Islet precursor cell (in vitro differentiated cells): ENCODE measurements at regions not wholly inside any gene's neighbourhood (a gene's known extent, or its start where the extent isn't known, plus 50 kb on each side); places are given as distances from the start of the nearest gene placed in this dataset.
"Not testable (repeated sequence)": the region's sequence is repeated elsewhere in the genome, so short reads cannot be mapped to it uniquely, and the experiment has no call there.

Experiments used
- DNase-seq: peaks from one replicate; pipeline ENCODE4 v3.0.0-alpha.2; 2018

DNA sequence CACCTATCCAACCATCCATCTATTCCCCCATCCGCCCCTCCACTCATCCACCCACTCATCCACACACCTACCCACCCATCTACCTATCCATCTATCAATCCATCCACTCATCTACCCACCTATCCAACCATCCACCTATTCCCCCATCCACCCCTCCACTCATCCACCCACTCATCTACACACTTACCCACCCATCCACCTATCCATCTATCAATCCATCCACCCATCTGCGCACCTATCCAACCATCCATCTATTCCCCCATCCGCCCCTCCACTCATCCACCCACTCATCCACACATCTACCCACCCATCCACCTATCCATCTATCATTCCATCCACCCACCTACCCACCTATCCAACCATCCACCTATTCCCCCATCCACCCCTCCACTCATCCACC lies 81.4 kb upstream of the PITRM1 start:
- not testable (repeated sequence) for DNase-seq

DNA sequence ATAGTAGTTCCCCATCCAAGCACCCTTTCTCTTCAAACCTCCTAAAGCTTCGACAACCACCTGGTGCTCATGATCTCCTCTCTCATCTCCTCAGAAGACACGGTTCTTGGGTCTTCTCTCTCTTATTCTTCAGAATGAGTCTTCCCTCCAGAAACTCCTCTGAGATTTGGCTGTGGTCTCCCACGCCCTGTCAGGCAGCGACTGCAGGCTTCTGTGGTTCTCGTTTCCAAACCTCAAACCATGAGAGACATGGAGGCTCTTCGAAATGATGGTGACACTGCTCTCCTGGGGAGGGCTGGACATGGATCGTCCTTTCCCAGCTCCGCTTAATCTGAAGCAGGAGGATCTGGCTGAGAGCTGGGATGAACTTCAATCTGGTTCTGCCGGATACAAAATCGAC lies 78.6 kb upstream of the PITRM1 start:
- DNase-seq, result no peak

DNA sequence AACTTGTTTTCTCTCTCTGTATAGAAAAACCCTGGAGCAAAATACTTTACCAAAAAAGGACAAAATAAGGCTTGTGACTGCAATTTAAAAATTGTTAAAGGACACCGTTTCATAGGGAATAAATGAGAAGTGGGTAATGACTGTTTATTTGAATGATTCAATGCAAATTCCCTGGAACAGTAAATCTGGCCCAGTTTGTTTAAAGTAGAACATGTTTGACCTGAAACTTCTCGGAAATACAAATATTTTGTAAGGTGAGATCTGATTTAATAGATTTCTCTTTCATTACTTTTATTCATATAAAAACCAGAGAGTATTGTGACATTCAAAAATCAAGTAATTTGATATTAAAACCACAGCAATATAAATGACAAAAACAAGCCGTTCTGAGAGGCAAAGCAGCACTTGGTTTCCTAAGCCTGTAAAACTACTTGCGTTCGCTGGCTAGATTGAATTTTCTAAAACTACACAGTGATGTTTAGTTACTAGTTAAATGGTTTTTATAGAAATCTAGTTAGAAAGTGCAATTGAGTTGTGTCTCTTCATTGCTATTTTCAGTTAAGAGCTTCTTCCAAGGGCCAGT lies 76.8 kb upstream of the PITRM1 start:
- no peak for DNase-seq

DNA sequence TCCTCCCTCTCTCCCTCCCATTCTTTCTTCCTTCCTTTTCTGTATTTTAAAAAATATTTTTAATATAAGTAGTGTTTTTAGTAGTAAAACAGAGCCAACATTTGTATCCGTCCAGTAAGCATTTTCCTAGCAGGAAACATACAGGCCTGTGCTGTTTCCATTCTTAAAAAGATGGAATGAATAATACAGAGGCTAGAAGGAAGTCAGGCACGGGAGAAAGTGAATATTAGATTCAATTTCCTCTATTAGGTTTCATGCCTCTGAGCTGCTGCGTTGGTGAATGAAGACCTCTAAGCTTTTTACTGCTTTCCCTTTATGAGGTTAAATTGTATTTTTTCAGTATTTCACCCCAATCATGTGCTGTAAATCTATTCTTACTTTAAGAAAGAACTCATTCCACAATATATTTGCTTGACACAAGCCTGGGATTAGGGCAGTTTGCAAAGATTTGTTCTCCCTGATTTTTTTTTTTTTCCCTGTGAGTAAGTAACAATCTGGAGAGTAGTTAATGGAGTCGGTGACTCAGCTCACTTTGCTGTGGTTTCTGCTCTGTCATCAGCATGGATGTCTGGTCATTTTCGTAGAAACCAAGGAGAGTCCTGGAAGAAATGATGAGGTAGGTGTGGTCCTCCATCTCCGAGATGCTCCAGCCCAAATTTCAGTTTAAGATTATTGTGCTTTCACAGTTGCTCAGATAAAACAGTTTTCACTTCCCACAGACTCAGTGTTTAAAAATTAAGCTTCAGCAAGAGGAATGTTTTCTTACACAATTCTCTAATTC lies 76.1 kb upstream of the PITRM1 start:
- peak; percentile 89 for DNase-seq

DNA sequence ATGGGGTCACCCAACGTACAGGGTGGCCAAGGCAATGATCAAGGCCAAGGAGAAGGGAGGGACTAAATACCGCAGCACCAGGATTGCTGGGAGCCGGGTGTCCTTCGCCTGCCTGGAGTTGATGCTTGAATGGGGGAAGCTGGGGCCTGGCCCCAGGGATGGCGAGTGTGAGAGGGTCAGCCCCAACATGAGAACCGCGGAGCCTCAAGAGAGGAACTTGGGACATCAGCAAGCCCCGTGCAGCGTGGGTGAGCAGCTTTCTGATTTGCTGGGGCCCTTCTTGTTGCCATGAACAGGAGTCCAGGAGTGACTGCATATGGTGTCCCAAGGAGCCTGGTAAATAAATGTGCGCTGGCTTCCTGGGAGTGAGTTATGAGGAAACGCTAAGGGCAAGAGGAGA lies 72.8 kb upstream of the PITRM1 start:
- peak; percentile 36 for DNase-seq

DNA sequence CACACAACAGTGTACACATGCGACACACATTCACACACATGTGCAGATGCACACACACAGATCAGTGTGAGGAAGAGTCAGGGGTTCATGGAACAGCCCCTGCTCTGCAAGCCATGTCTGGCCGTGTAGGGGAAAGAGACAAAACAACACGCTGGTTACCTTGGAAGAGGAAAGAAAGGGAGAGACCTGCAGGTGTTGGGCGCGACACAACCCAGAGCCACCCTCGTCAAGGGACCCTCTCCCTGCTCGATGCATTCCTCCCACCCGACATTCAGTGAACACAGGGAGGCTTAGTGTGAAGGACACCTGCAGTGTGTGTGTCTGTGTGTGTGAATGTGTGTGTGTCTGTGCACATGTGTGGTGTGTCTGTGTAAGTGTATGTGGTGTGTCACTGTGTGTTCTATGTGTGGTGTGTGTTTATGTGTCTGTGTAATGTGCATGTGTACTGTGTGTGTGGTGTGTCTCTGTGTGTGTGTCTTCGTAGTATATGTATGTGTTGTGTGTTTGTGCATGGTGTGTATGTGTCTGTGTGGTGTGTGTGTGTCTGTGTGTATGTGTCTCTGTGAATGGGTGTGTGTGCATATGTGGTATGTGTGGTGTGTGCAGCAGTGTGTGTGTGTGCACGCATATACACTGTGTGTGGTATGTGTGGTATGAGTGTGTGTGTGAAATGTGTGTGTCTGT lies 69.5 kb upstream of the PITRM1 start:
- peak; percentile 40 for DNase-seq

DNA sequence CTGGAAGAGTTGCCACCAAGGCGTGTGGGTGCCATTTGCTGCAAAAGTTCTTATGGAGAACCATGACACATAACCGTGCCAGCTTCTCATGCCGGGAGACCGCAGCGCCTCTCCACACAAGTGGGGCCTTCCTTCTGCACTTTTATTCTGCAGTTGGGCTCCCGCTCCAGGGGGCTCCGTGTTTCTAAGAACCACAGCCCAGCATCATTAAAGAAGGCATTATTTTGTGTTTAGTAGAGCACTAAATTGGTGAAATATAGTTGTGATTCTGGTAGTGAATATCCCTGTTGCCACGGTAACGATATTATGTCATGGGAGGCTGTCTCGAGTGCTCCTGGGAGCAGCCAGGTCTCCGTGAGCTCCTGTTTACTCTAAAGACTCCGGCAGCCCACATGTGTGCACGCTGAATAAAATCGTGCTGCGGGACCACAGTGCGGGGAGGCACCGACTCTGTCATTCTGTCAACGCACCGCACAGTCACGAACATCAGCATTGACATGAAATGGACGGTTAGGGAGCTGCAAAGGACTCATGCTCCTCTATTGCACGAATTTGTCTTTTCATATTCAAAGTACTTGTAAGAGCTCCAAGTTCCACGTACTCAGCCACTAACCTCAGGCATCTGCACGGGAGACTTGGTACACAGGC lies 68.8 kb upstream of the PITRM1 start:
- peak; percentile 36 for DNase-seq

DNA sequence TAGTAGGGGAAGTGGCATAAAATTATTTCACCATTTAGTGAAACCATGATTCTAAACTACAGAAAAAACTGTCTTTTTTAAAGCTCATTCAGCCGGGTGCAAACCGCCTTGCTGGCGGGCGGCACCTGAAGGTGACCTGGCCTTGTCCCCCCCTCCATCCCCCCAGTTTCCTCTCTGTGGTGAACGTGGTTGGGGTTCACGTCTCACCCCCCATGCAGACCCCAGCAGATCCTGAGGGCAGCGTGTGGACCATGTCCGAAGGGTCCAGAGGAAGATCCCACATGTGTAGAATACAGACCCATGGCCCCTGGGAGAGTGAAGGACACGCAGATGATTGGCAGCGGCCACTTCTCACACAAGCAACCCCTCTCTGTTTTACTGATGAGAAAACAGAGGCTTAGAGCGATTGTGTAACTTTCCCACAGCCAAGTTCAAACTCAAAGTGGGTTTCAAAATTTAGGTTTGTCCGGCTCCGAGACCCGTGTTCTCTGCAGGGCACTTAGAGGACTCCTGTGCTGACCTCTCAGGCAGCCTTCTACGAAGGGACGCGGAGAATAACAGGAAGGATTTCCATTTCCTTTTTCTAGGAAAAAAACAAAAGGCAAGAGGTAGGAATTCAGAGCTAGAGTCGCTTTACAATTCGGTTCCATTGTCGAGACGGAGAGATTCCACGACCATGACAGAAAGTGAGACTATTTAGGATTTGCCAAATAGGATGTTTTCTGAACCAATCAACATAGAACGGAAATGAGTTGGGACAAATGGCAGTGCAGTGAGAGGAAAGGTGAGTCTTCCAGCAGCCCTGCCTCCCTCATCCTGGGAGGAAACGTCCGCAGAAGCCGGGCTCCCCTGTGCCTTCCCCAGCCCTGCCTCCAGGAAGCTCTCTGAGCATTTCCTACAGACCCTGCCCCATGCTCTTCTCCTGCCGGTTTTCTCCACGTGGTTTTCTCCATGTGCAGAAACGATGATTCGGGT lies 67.6 kb upstream of the PITRM1 start:
- DNase-seq, result peak; percentile 46

DNA sequence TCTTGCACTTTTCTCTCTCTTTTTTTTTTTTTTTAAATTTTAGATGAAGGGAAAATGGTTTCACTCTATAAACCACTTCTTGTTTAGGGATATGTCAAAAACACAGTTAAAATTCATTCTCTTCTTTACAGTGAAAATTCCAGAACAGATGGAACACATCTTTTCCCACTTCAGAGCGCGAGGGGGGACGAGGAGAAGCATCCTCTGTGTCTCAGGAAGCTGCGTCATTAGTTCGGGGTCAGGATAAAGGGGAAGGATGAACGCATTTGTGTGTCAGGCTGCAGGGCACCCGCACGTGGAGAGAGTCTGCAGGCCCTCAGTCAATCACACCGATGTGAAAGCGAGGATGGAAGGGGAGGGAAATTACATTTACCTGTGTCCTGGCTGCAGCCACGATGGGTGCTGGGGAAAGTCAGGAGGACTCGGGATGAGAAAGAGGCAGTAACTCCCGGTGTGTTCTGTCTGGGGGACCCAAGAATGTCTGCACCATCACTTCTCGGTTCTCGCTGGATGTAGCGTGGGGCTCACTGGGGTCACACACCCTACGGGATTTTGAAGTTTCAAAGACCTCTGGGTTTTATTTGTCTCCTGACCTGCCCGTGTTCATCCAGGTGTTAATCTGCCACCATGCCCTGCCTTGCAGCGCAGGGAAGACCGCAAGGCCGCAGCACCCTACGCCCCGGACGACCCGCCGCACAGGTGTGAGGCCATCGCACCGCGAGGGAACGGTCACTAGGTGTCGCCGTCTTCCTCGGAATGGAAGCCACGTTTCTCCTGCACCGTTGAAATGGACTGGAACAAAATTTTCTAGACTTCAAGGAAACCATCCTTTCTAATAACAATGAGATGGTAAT lies 66.7 kb upstream of the PITRM1 start:
- DNase-seq, result peak; percentile 85

DNA sequence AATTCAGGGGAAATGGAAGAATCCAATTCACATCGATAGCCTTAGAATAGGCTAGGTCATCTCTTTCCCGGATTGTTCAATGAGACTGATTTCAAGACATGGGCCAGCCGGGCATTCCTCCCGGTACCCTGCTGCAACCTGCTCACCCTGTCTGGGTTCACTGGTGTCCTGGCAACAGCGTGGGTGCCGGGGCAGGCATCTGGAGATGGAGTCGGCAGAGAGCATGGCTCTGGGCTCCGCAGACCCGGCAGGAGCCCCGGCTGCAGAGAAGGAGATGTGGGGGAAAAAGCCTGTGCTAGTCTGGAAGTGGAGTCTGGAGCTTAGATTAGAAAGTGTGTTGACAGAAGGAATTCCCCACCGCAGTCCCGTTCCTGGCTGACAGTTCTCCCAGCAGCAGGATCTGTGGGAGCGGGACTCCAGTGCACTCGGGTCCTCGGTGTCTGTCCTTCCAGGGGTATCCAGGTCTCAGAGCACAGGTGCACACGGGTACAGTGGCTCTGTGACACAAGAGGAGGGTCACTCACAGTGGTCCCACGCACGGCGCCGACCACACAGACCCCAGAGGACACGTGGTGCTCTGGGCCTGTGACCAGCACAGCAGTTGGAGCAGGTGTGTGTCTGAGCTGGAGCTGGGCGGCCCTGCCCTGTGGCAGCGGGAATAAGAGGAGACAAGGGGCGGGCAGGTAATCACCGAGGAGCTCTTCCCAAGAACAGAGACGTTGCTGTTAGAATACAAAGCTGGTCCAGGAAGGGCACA lies 65.7 kb upstream of the PITRM1 start:
- DNase-seq, result peak; percentile 51

DNA sequence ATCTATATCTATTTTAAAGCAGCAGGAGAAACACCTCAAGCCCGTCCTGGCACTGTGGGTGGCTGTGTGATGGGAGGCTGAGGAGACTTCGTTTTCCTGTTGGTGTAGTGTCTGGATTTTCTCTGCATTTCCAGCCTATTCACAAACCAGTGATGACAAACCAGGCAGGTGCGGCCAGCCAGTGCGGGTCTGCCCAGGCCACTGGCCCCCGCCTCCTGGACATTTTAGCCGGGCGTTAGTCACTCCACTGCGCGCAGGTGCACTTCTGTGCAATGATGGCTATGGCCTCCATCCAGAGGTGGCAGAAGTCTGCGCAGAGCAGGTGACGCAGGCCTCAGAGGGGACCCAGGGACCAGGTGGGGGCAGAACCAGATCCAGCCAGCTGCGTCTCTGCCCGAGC lies 64.9 kb upstream of the PITRM1 start:
- peak; percentile 50 for DNase-seq

DNA sequence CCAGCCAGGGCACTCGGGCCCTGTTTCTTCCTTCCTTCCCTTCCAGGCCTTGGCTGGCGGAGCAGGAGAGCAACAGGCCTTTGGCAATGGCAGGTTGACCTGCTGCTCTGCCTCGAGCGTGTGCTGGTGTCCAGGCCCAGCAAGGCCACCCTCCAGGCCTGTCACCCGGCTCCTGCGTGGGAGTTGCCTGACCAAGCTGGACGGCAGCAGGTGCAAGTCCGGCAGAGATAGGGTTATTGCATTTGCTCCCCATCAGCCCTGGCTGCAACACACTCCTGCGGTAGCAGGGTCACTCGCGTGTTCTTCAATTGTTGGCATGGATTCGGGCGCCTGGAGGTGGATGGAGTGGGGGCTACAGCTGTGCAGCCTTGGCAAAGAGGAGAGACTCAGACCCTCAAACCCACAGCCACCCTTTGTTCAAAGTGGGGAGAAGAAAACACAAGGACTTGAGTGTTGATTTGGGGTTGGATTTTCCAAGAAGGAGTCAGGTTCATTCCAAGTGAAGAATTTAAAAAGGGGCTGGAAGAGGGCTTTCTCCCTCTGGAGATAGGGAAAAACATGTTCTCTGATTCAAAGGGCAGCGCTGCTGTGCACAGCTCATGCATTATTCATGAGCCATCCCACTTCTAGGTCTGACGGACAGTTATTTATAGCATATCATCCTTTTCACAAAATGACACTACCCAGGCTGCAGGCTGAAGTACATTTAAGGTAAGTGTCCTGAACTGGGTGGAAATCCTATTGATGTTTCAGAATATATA lies 64.2 kb upstream of the PITRM1 start:
- DNase-seq, result peak; percentile 38

DNA sequence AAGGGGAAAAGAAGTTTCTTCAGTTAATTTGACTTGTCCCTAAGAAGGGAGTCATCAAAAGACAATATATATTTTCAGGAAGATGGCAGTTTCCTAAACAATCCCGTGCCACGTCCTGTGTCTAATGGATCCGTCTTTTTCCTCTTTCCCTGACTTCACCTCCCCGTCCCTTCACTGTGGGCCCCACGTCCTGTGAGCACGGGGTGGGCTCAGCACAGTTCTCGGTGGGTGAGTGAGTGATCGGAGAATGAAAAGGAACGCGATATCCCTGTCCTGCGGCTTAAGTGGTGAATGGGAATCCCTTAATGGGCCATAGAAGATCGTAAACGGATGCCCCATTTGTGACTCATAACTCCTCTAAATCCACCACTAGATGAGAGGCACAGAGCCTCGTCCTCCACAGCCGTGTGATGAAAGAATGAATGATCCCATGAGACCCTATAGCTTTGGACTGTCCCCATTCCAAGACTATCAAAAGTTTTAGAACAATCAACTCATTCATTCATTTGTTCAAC lies 63.5 kb upstream of the PITRM1 start:
- DNase-seq, result peak; percentile 83

DNA sequence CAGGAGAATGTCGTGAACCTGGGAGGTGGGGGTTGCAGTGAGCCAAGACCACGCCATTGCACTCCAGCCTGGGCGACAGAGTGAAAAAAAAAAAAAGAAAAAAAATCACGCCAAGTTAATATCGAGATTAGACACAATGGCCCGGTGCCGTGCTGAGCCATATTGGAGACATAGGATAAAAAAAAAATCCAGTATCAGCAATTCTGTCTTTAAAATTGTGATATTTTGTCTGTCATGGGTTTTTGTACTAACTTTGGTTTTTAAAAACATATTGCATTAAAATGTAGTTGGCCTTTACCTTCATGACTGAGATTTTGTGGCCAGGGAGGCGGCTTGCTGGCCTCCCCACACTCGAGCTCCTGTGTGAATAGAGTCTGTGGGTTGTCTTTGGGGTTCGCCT lies 62.8 kb upstream of the PITRM1 start:
- DNase-seq, result peak; percentile 13

DNA sequence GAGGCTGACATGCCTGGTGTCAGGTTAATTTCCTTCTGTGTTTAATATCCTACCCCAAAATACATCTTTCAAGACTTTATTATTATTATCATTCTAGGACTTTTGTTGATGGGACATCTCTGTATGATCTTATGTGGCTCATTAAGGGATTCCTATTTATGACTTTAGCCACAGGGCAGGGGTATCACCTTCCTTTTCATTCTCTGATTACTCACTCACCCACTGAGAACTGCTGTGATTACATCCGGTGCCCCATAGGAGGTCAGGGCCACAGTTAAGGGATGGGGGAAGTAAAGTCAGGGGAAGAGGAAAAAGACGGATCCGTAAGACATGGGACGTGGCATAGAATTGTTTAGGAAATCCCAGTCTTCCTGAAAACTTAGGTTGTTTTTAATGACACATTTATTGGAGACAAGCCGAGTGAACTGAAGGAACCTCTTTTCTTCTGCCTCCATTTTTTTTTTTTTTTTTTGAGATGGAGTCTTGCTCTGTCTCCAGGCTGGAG lies 61.0 kb upstream of the PITRM1 start:
- peak; percentile 1 for DNase-seq

DNA sequence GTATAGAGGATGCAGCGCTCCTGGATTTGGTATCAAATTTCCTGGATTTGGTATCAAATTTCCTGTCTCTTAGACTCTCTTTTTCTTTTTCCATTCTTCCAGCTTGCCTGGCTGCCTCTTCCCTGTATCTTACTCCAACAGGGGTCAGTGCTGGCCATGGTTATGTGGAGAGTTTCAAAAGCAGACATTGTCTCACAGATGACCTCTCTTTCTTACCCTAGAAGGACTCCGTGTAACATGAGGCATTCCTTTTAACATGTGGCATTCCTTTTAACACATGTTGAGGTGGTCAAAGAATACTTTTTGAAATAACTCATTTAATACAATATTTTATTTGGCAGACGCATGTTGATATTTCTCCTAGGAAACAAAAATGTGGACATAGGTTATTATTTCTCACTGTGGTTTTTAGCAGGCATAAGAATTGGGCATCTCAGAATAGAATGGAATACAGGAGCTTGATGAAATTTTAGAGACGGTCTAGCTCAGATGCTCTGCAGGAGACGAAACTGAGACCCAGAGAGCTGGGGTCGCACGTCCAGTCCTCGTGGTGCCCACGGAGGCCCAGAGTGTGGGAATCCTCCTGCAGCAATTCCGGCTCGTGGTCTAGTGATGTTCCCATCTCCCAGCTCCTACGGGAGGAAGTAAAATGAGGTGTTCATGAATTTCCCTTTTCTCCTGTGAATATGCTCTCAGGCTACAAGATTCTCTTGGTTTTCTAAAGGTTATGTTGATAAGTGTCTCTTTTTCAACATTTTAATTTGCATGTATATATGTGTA lies 59.6 kb upstream of the PITRM1 start:
- DNase-seq, result peak; percentile 40

DNA sequence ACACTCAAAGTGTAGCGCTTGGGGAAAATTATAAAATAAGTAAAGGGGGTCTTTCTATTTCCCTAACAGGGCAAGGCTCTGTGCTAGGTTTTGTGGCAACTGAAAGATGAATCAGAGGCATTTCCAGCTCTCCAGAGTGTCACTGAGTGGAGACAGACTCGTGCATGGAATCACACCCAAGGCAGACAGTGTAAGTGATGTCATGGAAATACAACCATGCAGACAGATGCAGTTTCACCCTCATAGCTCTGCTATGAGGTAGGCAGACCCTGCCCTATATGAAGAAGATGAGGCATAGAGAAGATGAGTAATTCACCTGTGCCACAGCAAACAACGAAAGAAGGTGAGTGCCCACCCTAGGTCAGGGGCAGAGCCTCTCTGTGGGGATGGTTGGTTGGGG lies 57.2 kb upstream of the PITRM1 start:
- peak; percentile 71 for DNase-seq

DNA sequence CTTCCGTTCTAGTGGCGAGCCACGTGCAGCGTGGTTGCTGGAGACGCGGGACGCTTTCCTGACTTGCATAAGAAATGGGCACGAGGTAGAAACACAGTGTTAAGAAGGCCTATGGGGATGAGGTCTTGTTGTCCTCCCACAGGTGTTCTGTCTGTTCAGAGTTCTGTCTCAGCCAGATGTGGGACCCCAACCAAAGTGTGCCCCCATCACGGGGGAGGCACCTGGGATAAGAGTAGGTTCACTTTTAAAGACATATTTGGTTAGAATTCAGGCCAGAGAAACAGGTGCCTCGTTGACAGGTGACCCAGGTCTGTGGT lies 56.0 kb upstream of the PITRM1 start:
- no peak for DNase-seq
